ENCODE measurements at regions not wholly inside any gene's neighbourhood (a gene's known extent, or its start where the extent isn't known, plus 50 kb on each side); places are given as distances from the start of the nearest gene placed in this dataset.
"Not testable (repeated sequence)": the region's sequence is repeated elsewhere in the genome, so short reads cannot be mapped to it uniquely, and the experiment has no call there.

- TF ChIP-seq CTCF (IDR thresholded peaks at IDR 0.05; ENCODE audit: low read depth, low read length), result no peak
- H3K4me3 ChIP-seq (ENCODE audit: low read depth, low read length), result no peak overlapping the region
These were observed 410.2 kb upstream of the SLC30A5 start for GRCh38 chr5:68683632-68684036.

DNA sequence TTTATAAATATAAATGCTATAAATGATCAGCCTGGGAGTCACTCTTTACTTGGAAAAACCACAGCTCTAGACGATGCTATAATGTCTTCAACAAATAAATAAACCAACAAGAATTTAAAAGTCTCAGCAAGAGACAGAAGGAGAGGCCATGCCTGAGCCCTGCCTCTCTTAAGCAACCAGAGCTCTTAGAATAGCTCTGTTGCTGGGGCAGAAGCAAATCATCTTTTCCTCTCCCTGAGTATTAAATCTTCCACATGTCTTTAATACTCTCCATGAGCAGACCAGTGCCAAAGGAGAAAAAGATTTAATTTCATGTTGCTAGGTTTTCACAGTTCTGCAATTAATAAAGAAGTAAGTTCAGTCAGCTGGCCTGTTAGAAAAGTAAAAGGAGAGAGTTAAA is 408.0 kb upstream of the SLC30A5 start:
- TF ChIP-seq CTCF (IDR thresholded peaks at IDR 0.05; ENCODE audit: low read depth, low read length), result no peak
- no peak overlapping the region for H3K4me3 ChIP-seq (ENCODE audit: low read depth, low read length)

- H3K4me3 ChIP-seq (ENCODE audit: low read depth, low read length), result no peak overlapping the region
- no peak for TF ChIP-seq CTCF (IDR thresholded peaks at IDR 0.05; ENCODE audit: low read depth, low read length)
These were observed 405.3 kb upstream of the SLC30A5 start for GRCh38 chr5:68688547-68688946.

DNA sequence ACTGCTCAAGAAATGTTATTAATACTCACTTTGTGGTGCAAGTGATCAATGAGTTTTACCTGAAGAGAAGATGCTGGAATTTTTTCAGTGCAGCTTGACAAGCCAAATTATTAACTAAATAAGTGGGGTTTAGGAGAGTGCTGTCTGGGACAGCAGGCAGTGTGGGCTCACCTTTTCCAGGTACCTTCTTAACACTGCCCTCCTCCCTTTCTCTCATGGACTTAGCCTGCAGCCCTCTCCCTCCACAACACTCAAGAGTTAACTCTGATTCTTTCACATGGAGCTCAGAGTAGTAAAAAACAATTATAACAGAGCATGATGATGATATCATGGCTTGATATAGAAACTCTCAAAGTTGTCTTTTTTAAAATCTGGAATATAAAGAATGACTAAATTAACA is 404.8 kb upstream of the SLC30A5 start:
- no peak overlapping the region for H3K4me3 ChIP-seq (ENCODE audit: low read depth, low read length)
- TF ChIP-seq CTCF (IDR thresholded peaks at IDR 0.05; ENCODE audit: low read depth, low read length), result no peak

GRCh38 chr5:68691874-68692273 is 401.9 kb upstream of the SLC30A5 start:
- H3K4me3 ChIP-seq (ENCODE audit: low read depth, low read length), result not testable (repeated sequence)

GRCh38 chr5:68698025-68698940 is 395.5 kb upstream of the SLC30A5 start:
- TF ChIP-seq CTCF (IDR thresholded peaks at IDR 0.05; ENCODE audit: low read depth, low read length), result no peak
- no peak overlapping the region for H3K4me3 ChIP-seq (ENCODE audit: low read depth, low read length)

- no peak for TF ChIP-seq CTCF (IDR thresholded peaks at IDR 0.05; ENCODE audit: low read depth, low read length)
These were observed 393.8 kb upstream of the SLC30A5 start for GRCh38 chr5:68699966-68700365.

DNA sequence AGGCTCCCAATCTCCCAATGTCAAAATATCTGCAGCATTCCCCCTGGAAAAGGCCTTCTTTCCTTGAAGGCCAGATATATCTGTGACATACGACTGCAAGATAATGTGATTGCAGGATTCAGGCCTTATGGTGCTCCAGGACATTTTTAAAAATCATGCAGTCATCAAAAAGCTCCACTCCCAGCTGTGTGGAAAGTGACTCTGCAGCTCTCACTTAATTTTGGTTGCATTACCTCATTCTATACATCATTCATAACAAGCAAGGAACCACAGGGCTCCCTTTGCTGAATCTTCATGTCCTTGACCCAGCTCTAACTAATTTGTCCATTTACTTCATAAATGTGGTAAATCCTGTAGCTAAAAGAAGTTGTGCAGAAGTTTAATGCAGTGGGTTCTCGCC is 386.2 kb upstream of the SLC30A5 start:
- no peak for TF ChIP-seq CTCF (IDR thresholded peaks at IDR 0.05; ENCODE audit: low read depth, low read length)
- no peak overlapping the region for H3K4me3 ChIP-seq (ENCODE audit: low read depth, low read length)

More at GRCh38 chr5:68699966-68700365, 393.8 kb upstream of the SLC30A5 start:
- H3K4me3 ChIP-seq (ENCODE audit: low read depth, low read length), result no peak overlapping the region
